Thoracic aorta (tissue), 2 donors: ENCODE measurements at regions not wholly inside any gene's neighbourhood (a gene's known extent, or its start where the extent isn't known, plus 50 kb on each side); places are given as distances from the start of the nearest gene placed in this dataset.
"Not testable (repeated sequence)": the region's sequence is repeated elsewhere in the genome, so short reads cannot be mapped to it uniquely, and the experiment has no call there.

ENCODE experiments used
- ATAC-seq: fragments of 150-250 bp; one replicate; pipeline ENCODE4 v1.8.0; 2017; ENCODE audit warnings: low read depth; ENCODE audit not compliant: insufficient number of reproducible peaks, low FRiP score
- DNase-seq: peaks from one replicate; pipeline ENCODE4 v3.0.0-alpha.2; 2020; ENCODE audit warnings: low spot score
- H3K27ac ChIP-seq, 2 donors: fragments of 200-600 bp; sonication (generic); 1 replicate in 1 of 2; 2 replicates in 1 of 2; pipeline ENCODE4 v1.5.1; 2016; ENCODE audit warnings: mild to moderate bottlenecking in 2 of 2, moderate library complexity in 2 of 2
- H3K27me3 ChIP-seq: fragments of 200-600 bp; sonication (generic); replicated peaks from 2 replicates; pipeline ENCODE4 v1.6.0; 2016; ENCODE audit warnings: mild to moderate bottlenecking; ENCODE audit not compliant: insufficient read depth
- H3K36me3 ChIP-seq: fragments of 200-600 bp; sonication (generic); one replicate; pipeline ENCODE4 v1.5.1; 2016
- H3K4me1 ChIP-seq, 2 donors: fragments of 200-600 bp; sonication (generic); 1 replicate in 1 of 2; 2 replicates in 1 of 2; pipeline versions ENCODE4 v1.5.1 to v1.6.0; 2016; ENCODE audit warnings: low read depth in 2 of 2, mild to moderate bottlenecking in 1 of 2; ENCODE audit not compliant: control insufficient read depth in 1 of 2
- H3K4me3 ChIP-seq: fragments of 200-600 bp; sonication (generic); 2 replicates; pipeline ENCODE4 v1.5.1; 2016; ENCODE audit warnings: mild to moderate bottlenecking
- H3K9me3 ChIP-seq: fragments of 200-600 bp; sonication (generic); 2 replicates; pipeline ENCODE4 v1.5.1; 2016
- TF ChIP-seq, protein P1 (sequence below): fragments of 200-600 bp; sonication (generic); IDR thresholded peaks from one replicate; pipeline ENCODE4 v1.5.1; 2019; ENCODE audit warnings: antibody characterized with exemption

DNA sequence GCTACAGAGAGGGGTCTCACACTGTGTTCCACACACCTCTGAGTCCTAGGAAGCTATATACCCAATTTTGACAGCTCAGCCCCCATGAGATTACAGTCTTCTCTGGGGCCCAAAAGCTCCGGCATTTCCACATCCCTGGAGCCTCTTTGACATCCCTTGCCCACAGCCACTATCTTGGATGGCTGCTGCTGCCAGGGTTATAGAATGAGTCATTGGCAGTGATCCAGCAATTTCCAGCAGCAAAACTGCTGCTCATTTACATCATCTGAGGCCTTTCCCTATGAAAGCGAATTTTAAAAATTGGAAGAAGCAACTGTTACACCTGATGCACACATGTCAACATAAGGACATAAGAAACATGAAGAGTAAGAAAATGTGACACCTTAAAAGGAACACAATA lies 590.7 kb downstream of the MEI4 start:
- ATAC-seq (no peak), DNase-seq (no peak)
- Histone ChIP-seq H3K27me3 (no peaks in the 10 kb centered on the region), H3K4me3 (no peak overlapping the region), H3K27ac (no peak overlapping the region), H3K36me3 (no peaks in the 10 kb centered on the region), H3K4me1 (no peaks in the 10 kb centered on the region), H3K9me3 (peaks cover 4% of the 10 kb centered on the region)
- TF ChIP-seq, protein P1, sequence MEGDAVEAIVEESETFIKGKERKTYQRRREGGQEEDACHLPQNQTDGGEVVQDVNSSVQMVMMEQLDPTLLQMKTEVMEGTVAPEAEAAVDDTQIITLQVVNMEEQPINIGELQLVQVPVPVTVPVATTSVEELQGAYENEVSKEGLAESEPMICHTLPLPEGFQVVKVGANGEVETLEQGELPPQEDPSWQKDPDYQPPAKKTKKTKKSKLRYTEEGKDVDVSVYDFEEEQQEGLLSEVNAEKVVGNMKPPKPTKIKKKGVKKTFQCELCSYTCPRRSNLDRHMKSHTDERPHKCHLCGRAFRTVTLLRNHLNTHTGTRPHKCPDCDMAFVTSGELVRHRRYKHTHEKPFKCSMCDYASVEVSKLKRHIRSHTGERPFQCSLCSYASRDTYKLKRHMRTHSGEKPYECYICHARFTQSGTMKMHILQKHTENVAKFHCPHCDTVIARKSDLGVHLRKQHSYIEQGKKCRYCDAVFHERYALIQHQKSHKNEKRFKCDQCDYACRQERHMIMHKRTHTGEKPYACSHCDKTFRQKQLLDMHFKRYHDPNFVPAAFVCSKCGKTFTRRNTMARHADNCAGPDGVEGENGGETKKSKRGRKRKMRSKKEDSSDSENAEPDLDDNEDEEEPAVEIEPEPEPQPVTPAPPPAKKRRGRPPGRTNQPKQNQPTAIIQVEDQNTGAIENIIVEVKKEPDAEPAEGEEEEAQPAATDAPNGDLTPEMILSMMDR: no peak

DNA sequence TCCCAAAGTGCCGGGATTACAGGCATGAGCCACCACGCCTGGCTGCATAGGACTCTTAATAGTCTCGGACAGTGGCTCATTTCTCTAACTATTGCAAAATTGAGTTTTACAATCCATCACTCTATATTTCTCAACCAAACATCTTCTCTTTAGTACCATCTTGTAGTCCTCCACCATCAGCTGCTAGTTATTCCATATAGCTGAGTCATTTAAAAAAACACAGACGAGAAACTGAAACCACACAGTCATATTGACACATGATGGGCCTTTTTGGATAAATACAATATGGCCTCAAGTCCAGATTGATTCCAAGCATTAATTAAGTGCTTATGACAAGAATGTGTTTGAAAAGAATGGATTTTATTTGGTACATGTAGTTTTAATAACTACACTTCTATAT lies 599.1 kb downstream of the MEI4 start:
- Histone ChIP-seq H3K4me1 (no peaks in the 10 kb centered on the region), H3K27me3 (no peaks in the 10 kb centered on the region), H3K4me3 (no peak overlapping the region), H3K27ac (no peak overlapping the region), H3K36me3 (no peaks in the 10 kb centered on the region), H3K9me3 (no peaks in the 10 kb centered on the region)
- ATAC-seq (no peak), DNase-seq (no peak)
- TF ChIP-seq, protein P1: no peak

DNA sequence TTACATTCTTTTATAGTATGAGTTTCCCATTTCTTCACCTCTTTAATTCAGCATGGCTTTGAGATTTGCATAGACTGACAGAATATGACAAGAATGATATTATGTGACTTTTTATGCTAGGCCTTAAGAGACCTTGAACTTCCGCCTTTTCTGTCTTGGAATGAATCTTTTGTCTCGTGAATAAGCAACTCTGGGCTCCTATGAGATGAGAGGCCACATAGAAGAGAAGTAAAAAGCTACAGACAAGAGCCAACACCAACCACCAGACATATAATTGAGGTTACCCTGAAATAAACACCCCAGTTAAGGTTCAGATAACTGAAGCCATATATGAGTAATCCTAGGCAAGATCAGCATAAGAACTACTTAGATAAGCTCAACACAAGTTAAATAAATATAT lies 600.8 kb downstream of the MEI4 start:
- H3K9me3 ChIP-seq: no peaks in the 10 kb centered on the region
- DNase-seq: no peak
- no peak overlapping the region for H3K27ac ChIP-seq
- H3K27me3 ChIP-seq: no peaks in the 10 kb centered on the region
- no peak for ATAC-seq
- no peaks in the 10 kb centered on the region for H3K4me1 ChIP-seq
- TF ChIP-seq, protein P1: no peak
- H3K4me3 ChIP-seq: no peak overlapping the region
- H3K36me3 ChIP-seq: no peaks in the 10 kb centered on the region

DNA sequence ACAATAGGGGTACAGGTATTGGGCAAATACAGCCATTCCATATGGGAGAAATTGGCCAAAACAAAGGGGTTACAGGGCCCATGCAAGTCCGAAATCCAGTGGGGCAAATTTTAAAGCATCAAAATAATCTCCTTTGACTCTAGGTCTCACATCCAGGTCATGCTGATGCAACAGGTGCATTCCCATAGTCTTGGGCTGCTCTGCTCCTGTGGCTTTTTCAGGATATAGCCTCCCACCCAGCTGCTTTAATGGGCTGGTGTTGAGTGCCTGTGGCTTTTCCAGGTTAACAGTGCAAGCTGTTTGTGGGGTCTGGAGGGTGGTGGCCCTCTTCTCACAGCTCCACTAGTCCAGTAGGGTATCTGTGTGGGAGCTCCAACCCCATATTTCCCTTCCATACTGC lies 607.1 kb downstream of the MEI4 start:
- TF ChIP-seq, protein P1: no peak
- H3K27ac ChIP-seq: no peak overlapping the region
- H3K4me3 ChIP-seq: no peak overlapping the region
- no peaks in the 10 kb centered on the region for H3K27me3 ChIP-seq
- H3K4me1 ChIP-seq: no peaks in the 10 kb centered on the region
- ATAC-seq (no peak), DNase-seq (no peak)
- no peaks in the 10 kb centered on the region for H3K9me3 ChIP-seq
- no peaks in the 10 kb centered on the region for H3K36me3 ChIP-seq

DNA sequence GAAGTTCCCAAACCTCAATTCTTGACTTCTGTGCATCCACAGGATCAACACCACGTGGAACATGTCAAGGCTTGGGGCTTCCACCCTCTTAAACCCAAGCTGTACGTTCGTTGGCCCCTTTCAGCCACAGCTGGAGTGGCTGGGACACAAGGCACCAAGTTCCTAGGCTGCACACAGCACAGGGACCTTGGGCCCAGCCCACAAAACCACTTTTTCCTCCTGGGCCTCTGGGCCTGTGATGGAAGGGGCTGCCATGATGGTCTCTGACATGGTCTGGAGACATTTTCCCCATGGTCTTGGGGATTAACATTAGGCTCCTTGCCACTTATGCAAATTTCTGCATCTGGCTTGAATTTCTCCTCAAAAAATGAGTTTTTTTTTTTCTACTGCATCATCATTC lies 606.9 kb upstream of the IRAK1BP1 start:
- DNase-seq: not testable (repeated sequence)

More for the DNA sequence above, 606.9 kb upstream of the IRAK1BP1 start:
- not testable (repeated sequence) for H3K9me3 ChIP-seq, H3K27ac ChIP-seq, H3K4me3 ChIP-seq, ATAC-seq, H3K27me3 ChIP-seq, H3K4me1 ChIP-seq, H3K36me3 ChIP-seq
